SK-N-MC (cell line): ENCODE measurements at regions not wholly inside any gene's neighbourhood (a gene's known extent, or its start where the extent isn't known, plus 50 kb on each side); places are given as distances from the start of the nearest gene placed in this dataset.

Experiments
- EZH2 ChIP-seq: fragments of 200-600 bp; sonication (generic); IDR thresholded peaks from one replicate; pipeline ENCODE4 v1.6.1; 2017; ENCODE audit warnings: antibody characterized with exemption
- FOXP2 ChIP-seq: optimal IDR thresholded peaks from 2 replicates; pipeline ENCODE3; 2011; ENCODE audit warnings: mild to moderate bottlenecking, moderate library complexity; ENCODE audit not compliant: insufficient read depth; ENCODE audit errors: extremely low read length, control extremely low read depth
- POLR2AphosphoS5 ChIP-seq: IDR thresholded peaks from 2 replicates; pipeline ENCODE4 v1.6.1; 2012; ENCODE audit warnings: mild to moderate bottlenecking, low read depth, low read length, borderline replicate concordance

DNA sequence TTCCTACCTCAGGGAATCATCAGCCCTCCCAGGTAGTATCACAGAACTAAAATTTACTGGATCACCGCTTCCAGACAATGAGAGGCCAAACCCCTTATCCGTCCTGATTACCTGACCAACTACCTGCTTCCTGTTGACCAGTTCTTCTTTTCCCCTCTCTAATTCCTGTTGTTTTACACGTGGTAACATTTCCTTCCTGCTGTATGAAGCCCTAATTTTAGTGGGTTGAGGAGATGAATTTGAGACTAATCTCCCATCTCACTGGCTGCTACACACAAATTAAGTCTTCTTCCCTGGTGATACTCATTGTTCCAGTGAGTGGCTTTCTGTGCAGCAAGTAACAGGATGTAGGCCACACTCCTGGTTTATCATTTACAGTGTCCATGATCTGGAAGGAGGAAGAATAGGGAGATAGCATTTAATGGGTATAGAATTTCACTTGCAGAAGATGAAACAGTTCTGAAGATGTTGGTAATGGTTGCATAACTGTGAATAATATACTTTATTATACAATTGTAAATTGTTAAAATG is 2112.9 kb downstream of the NCAM2 start:
- TF ChIP-seq POLR2AphosphoS5 = no peak
- TF ChIP-seq EZH2 = no peak
- no peak for TF ChIP-seq FOXP2
